ENCODE measurements at regions not wholly inside any gene's neighbourhood (a gene's known extent, or its start where the extent isn't known, plus 50 kb on each side); places are given as distances from the start of the nearest gene placed in this dataset.

DNA sequence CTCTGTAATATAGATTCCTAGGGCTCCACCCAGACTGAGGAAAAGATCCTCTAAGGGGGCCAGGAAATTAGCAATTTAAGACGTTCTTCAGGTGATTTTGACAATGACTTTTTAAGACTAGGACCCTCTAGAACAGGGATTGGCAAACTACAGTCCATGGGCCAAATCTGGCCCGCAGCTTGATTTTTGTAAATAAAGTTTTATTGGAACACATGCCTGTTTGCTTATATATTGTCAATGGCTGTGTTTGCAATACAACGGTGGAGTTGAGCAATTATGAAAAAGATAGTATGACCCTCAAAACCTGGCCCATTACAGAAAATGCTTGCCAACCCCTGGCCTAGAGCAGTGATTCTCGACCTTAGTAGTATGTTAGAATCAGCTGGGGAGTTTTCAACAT, 181.9 kb downstream of the SOX9 start:
- Histone ChIP-seq H3K9me3 (no peaks in the 10 kb centered on the region), H3K4me1 (ENCODE audit: insufficient read depth) (no peaks in the 10 kb centered on the region), H3K27me3 (no peaks in the 10 kb centered on the region), H3K36me3 (no peaks in the 10 kb centered on the region), H3K27ac (no peak overlapping the region), H3K4me3 (no peak overlapping the region)
- DNase-seq = no peak
- TF ChIP-seq POLR2A (IDR thresholded peaks at IDR 0.05) (no peak), EP300 (IDR thresholded peaks at IDR 0.05) (no peak)
- TF ChIP-seq, protein P1, sequence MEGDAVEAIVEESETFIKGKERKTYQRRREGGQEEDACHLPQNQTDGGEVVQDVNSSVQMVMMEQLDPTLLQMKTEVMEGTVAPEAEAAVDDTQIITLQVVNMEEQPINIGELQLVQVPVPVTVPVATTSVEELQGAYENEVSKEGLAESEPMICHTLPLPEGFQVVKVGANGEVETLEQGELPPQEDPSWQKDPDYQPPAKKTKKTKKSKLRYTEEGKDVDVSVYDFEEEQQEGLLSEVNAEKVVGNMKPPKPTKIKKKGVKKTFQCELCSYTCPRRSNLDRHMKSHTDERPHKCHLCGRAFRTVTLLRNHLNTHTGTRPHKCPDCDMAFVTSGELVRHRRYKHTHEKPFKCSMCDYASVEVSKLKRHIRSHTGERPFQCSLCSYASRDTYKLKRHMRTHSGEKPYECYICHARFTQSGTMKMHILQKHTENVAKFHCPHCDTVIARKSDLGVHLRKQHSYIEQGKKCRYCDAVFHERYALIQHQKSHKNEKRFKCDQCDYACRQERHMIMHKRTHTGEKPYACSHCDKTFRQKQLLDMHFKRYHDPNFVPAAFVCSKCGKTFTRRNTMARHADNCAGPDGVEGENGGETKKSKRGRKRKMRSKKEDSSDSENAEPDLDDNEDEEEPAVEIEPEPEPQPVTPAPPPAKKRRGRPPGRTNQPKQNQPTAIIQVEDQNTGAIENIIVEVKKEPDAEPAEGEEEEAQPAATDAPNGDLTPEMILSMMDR (IDR thresholded peaks at IDR 0.05) = no peak
- WGBS, 3 donors = 68 to 85% (median 76%) methylated on average over 4 of the region's 4 CpGs
- intact Hi-C loops (cut with DNase I) = no loop called here

DNA sequence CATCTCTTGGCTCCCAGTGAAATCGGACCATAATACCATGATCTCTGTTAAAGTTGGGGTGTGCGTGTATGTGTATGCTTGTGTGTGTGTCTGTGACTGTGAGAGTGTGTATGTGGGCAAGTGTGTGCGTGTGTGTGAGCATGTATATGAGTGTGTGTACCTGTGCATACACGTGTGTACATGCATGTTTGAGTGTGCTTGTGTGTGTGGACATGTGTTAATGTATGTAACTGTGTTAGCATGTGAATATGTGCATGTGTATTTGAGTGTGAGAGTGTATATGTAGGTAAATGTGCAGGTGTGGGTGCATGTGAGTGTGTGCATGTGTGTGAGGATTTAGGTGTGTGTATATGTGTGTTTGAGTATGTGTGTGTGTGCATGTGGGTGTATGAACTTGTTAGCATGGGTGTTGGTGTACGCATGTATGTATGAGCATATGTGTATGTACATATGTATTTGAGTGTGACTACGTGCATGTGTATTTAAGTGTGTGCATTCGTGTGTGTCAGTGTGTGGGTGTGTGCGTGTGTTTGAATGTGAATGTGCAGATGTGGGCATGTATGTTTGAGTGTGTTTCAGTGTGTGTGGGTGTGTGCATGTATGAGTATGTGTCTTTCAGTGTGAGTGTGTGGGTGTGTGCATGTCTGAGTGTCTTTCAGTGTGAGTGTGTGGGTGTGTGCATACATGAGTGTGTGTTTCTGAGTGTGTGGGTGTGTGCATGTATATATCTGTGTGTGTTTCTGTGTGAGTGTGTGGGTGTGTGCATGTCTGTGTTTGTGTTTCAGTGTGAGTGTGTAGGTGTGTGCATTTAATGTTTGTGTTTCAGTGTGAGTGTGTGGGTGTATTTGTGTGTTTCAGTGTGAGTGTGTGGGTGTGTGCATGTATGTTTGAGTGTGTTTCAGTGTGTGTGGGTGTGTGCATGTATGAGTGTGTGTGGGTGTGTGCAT, 183.2 kb downstream of the SOX9 start:
- intact Hi-C loops (cut with DNase I) = no loop called here
- TF ChIP-seq, protein P1 (IDR thresholded peaks at IDR 0.05) = no peak
- no peak for TF ChIP-seq EP300 (IDR thresholded peaks at IDR 0.05)
- TF ChIP-seq POLR2A (IDR thresholded peaks at IDR 0.05) = no peak
- DNase-seq = no peak
- no peaks in the 10 kb centered on the region for H3K9me3 ChIP-seq
- 82 to 89% (median 85%) methylated on average over 8 of the region's 8 CpGs for WGBS, 3 donors
- H3K27ac ChIP-seq = no peak overlapping the region
- H3K27me3 ChIP-seq = no peaks in the 10 kb centered on the region
- H3K4me1 ChIP-seq (ENCODE audit: insufficient read depth) = no peaks in the 10 kb centered on the region
- no peaks in the 10 kb centered on the region for H3K36me3 ChIP-seq
- no peak overlapping the region for H3K4me3 ChIP-seq

DNA sequence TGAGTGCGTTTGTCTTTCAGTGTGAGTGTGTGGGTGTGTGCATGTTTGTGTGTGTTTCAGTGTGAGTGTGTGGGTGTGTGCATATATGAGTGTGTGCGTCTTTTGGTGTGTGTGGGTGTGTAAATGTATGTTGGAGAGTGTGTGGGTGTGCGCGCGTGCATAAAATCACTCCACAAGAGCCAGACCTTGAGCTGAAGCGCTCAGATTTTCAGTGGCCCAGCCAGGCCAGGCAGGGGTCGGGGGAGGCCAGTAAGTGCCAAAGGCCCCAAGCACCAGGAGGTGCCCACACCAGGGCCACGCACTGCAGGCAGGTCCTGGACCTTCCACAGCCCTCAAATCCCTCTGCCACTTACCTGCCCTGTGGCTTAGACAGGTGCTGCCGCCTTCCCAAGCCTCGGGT, 184.0 kb downstream of the SOX9 start:
- H3K4me3 ChIP-seq = no peak overlapping the region
- intact Hi-C loops (cut with DNase I) = loop anchor here in 2 of 4 donors (5.0 kb wide), 2 partner anchors 238 to 583 kb away; no protein-coding TSS in a partner anchor
- no peak for TF ChIP-seq POLR2A (IDR thresholded peaks at IDR 0.05)
- no peak for TF ChIP-seq EP300 (IDR thresholded peaks at IDR 0.05)
- TF ChIP-seq, protein P1 (IDR thresholded peaks at IDR 0.05) = no peak
- no peaks in the 10 kb centered on the region for H3K9me3 ChIP-seq
- no peaks in the 10 kb centered on the region for H3K4me1 ChIP-seq (ENCODE audit: insufficient read depth)
- H3K27me3 ChIP-seq = no peaks in the 10 kb centered on the region
- 79 to 81% (median 80%) methylated on average over 10 of the region's 10 CpGs for WGBS, 3 donors
- no peaks in the 10 kb centered on the region for H3K36me3 ChIP-seq
- DNase-seq = no peak
- no peak overlapping the region for H3K27ac ChIP-seq

DNA sequence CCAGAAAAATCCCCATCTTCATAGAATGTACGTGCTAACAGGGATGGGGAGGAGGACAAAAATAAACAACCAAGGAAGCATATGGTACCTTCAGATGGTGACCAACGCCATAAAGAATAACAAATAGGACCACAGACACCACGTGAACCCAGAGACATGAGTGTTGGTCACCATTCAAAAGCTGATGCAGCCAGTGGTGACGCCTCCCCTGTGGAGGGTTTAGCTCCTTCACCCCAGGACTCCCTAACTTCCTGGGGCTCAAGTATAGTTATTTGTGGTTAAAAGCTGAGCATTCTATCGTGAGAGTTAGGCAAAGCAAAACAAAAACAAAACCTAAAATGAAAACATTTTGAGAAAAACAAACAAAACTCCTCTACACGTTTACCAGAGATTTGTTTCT, 184.7 kb downstream of the SOX9 start:
- intact Hi-C loops (cut with DNase I) = loop anchor here in 2 of 4 donors (5.0 kb wide), 2 partner anchors 238 to 583 kb away; no protein-coding TSS in a partner anchor
- Histone ChIP-seq H3K27ac (no peak overlapping the region), H3K4me1 (ENCODE audit: insufficient read depth) (no peaks in the 10 kb centered on the region), H3K9me3 (no peaks in the 10 kb centered on the region), H3K27me3 (no peaks in the 10 kb centered on the region), H3K36me3 (no peaks in the 10 kb centered on the region), H3K4me3 (no peak overlapping the region)
- TF ChIP-seq POLR2A (IDR thresholded peaks at IDR 0.05) = no peak
- no peak for TF ChIP-seq EP300 (IDR thresholded peaks at IDR 0.05)
- TF ChIP-seq, protein P1 (IDR thresholded peaks at IDR 0.05) = no peak
- WGBS, 3 donors = 18 to 38% (median 22%) methylated on average over 6 of the region's 6 CpGs
- DNase-seq = no peak

All from ovary (tissue), 7 donors.